ENCODE measurements at regions not wholly inside any gene's neighbourhood (a gene's known extent, or its start where the extent isn't known, plus 50 kb on each side); places are given as distances from the start of the nearest gene placed in this dataset.

GRCh38 chr5:5586721-5587120, 164.2 kb downstream of the ICE1 start (continued):
- TF ChIP-seq JUND (IDR thresholded peaks at IDR 0.05; ENCODE audit: low read length): no peak
- no peak for TF ChIP-seq EGR1 (IDR thresholded peaks at IDR 0.05; ENCODE audit: borderline replicate concordance, low read depth, low read length)
- TF ChIP-seq KDM5A (IDR thresholded peaks at IDR 0.05; ENCODE audit: low read length): no peak
- no peak for TF ChIP-seq SP4 (IDR thresholded peaks at IDR 0.05; ENCODE audit: low read length)

Data from H1 (cell line).